Thyroid gland (tissue), 4 donors: ENCODE measurements at regions not wholly inside any gene's neighbourhood (a gene's known extent, or its start where the extent isn't known, plus 50 kb on each side); places are given as distances from the start of the nearest gene placed in this dataset.

ENCODE experiments used
- POLR2A ChIP-seq, 2 donors: fragments of 450-650 bp; IDR thresholded peaks; one replicate each; pipeline ENCODE4 v1.6.1; 2017; ENCODE audit warnings: antibody characterized with exemption in 2 of 2, mild to moderate bottlenecking in 2 of 2, moderate library complexity in 1 of 2
- TF ChIP-seq, protein P1 (sequence below), 6 experiments: fragments of 200-600 bp in 3 of 6; fragments of 450-650 bp in 3 of 6; sonication (generic) in 3 of 6; IDR thresholded peaks; one replicate each; pipeline ENCODE4 v1.5.1; 2016 to 2019; ENCODE audit warnings: antibody characterized with exemption in 6 of 6, mild to moderate bottlenecking in 2 of 6, inconsistent platforms in 1 of 6, moderate library complexity in 1 of 6

DNA sequence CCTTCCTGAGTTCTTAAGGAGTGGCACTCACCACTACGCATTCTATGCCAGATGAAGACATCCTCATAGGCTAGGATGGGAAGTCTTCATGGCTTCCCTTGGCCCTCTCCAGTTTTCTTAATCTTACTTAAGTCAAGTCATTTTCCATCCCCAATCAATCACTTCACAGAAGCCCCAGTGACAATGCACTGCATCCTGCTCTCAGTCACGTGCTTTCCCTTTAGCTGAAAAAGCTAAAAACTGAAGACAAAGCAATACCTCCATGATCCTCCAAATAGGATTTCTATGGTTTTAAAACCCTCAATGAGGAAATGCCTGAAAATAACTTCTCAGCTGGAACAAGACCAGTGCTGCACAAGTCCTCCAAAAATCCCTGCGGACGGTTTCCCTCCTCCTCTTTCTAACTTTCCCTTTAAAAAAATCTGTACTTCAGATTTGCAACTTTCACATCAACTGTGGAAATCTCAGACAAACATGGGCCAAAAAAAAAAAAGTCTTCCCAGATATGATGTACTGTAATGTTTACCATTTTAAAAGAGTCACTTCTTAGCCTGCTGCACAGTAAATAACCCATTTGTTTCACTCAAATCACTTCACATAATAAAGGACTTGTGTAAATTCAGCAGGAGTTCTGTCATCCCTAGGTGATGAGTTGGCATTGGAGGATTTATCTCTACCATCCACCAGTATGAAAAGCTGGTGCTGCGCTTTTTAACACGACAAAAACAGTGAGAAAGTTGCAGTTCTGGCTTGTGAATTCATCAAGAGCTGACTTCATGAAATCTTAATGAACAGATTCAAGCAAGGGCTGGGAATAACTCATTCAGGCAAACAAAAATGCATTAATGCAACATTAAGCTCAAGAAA lies 590.0 kb upstream of the NOX3 start:
- TF ChIP-seq, protein P1, sequence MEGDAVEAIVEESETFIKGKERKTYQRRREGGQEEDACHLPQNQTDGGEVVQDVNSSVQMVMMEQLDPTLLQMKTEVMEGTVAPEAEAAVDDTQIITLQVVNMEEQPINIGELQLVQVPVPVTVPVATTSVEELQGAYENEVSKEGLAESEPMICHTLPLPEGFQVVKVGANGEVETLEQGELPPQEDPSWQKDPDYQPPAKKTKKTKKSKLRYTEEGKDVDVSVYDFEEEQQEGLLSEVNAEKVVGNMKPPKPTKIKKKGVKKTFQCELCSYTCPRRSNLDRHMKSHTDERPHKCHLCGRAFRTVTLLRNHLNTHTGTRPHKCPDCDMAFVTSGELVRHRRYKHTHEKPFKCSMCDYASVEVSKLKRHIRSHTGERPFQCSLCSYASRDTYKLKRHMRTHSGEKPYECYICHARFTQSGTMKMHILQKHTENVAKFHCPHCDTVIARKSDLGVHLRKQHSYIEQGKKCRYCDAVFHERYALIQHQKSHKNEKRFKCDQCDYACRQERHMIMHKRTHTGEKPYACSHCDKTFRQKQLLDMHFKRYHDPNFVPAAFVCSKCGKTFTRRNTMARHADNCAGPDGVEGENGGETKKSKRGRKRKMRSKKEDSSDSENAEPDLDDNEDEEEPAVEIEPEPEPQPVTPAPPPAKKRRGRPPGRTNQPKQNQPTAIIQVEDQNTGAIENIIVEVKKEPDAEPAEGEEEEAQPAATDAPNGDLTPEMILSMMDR (IDR thresholded peaks at IDR 0.05), result no peak
- no peak for TF ChIP-seq POLR2A (IDR thresholded peaks at IDR 0.05)
